Daoy (cell line): ENCODE measurements at regions not wholly inside any gene's neighbourhood (a gene's known extent, or its start where the extent isn't known, plus 50 kb on each side); places are given as distances from the start of the nearest gene placed in this dataset.
"Not testable (repeated sequence)": the region's sequence is repeated elsewhere in the genome, so short reads cannot be mapped to it uniquely, and the experiment has no call there.

ENCODE experiments used
- DNase-seq: peaks from one replicate; pipeline ENCODE4 v3.0.0-alpha.2; 2015; ENCODE audit warnings: low read depth

- DNase-seq, result no peak
These were observed 115.2 kb upstream of the BEND6 start for GRCh38 chr6:56839533-56840183.

- no peak for DNase-seq
These were observed 115.9 kb upstream of the BEND6 start for GRCh38 chr6:56838965-56839364.

GRCh38 chr6:56838016-56838555 lies 116.8 kb upstream of the BEND6 start:
- DNase-seq, result no peak

DNA sequence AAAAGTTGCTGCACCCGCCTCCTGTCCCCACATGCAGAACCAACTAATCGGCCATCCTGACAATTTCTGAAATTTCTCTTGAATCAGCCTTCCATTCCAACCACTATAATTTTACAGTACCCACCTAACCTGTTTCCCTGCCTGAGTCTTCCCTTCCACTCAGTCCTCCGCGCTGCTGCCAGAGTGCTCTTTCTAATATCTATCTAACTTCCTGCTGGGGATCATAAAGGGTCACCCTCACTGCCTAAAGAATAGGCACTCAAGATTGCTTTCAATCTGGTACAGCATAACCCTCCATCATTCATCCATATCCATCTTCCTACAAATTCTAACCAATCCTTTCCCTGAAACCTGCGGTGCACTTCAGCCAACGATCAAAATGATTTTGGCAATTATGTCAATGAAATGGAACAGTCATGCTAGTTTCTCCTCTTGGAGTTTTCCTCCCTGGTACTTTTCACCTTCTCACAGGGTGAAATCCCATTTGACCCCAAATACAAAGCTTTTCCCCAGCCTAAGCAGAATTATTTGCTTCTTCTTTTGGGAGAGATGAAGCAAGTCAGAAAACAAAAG lies 117.5 kb upstream of the BEND6 start:
- DNase-seq, result no peak

DNA sequence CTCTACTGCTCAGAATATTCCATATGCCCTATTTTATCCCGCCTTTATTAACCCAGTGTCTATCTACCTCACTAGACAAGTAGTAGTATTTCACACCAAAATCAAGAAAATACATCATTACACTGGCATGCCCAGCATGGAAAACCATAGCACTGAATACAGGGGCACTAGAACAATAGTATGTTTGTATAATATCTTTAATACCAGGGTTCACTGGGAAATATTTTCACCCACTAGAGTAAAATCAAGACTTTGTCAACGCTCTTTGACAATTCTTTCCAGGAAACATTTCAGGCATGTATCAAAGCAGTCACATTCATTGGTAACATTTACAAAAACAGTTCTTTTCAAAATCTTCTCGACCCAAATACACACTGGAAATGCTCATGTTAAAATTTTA lies 119.3 kb upstream of the BEND6 start:
- no peak for DNase-seq

DNA sequence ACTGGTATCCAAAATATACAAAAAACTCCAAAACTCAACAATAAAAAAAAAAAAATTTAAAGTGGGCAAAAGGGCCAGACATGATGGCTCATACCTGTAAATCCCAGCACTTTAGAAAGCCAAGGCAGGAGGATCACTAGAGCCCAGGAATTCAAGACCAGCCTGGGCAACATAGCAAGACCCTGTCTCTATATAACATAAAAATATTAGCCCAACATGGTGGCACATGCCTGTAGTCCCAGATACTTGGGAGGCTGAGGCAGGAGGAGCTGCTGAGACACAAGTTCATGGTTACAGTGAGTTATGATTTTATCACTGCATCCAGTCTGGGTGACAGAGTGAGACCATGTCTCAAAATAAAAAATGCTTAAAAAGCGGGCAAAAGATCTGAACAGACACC lies 121.0 kb upstream of the BEND6 start:
- no peak for DNase-seq

- DNase-seq, result no peak
These were observed 121.6 kb upstream of the BEND6 start for GRCh38 chr6:56833127-56833791.

GRCh38 chr6:56832225-56832624 lies 122.7 kb upstream of the BEND6 start:
- no peak for DNase-seq

GRCh38 chr6:56831334-56831733 lies 123.6 kb upstream of the BEND6 start:
- DNase-seq, result no peak

GRCh38 chr6:56827908-56828649 lies 126.8 kb upstream of the BEND6 start:
- DNase-seq, result no peak

- not testable (repeated sequence) for DNase-seq
These were observed 130.5 kb upstream of the BEND6 start for GRCh38 chr6:56824431-56824830.

DNA sequence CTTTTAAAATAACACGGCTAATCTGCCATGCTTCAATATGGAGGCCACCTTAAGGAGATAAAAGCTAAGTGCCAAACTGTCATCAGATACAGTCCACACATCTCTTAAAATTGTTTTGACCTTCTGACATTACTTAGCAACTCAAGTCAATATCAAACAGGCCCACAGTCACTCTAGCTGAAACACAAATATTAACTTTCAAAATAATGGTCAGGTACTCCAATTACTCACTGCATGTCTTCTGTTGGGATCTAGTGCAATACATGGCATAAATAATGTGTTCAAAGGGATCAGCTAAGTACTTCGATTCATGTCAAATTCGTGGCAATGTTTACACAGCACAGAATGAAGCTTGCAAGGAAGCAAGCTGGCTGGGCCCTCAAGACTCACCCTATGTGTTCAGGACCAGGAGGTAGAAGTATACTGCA lies 133.9 kb upstream of the BEND6 start:
- no peak for DNase-seq

GRCh38 chr6:56820060-56820459 lies 134.8 kb upstream of the BEND6 start:
- DNase-seq, result no peak

DNA sequence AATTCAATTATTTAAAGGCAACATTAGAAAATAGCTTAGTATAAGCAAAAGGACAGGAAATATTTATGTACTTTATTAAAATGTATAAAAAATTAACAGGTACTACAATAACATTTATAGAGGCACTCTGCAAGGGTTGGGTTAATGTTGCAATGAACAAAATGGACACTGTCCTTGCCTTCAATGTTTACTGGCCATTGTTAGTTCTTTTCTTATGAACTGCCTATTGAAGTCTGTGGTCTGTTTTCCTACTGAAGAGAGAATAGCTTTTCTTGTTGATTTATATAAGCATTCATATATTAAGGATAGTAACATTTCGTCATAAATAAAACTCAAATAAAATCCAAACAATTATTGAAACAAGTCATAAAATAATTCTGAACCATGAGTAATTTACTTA lies 135.3 kb upstream of the BEND6 start:
- no peak for DNase-seq

DNA sequence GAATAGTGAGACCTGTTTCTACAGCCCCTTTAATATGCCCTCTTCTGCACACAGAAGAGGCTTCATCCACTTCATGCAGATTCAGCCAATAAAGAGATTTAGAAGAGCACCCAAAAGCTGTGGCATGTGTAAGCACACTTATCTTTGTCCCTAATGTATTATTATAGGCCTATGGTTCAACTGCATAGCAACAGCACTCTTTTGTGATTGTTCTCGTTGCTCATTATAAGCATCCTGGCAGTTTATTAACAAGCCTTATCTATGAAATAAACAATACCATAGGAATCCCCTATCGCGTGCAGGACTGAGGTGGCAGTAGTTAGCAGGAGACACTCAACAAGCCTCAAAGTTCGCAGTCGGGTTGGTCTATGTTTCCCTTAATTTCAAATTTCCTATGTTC lies 138.5 kb upstream of the BEND6 start:
- no peak for DNase-seq

GRCh38 chr6:56815436-56815835 lies 139.5 kb upstream of the BEND6 start:
- no peak for DNase-seq

- no peak for DNase-seq
These were observed 140.1 kb upstream of the BEND6 start for GRCh38 chr6:56814802-56815201.

- DNase-seq, result no peak
These were observed 140.6 kb upstream of the BEND6 start for GRCh38 chr6:56814308-56814707.

- not testable (repeated sequence) for DNase-seq
These were observed 142.1 kb upstream of the BEND6 start for GRCh38 chr6:56812851-56813250.

DNA sequence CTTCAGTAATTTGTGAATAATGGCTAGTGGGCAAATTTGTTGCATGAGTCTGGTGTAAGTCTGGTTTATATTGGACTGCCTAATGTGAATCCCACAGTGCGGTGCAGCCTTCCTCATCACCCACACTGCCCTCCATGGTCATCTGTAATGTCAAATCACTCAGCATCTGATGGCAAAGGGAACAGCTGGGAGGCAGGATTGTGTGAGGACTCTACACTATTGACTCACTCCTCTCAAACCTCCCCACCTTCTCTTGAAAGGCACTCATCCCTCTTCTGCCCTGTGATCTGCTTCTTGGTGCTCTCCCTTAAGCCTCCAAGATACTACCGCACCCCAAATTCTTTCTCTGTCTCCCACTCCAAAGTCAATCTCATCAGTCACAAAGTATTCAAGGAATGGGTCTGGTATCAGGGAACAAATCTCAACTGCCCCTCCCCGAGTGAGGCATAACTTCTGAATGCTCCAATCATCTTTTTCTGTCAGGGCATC lies 146.0 kb upstream of the BEND6 start:
- peak; percentile 43 for DNase-seq

DNA sequence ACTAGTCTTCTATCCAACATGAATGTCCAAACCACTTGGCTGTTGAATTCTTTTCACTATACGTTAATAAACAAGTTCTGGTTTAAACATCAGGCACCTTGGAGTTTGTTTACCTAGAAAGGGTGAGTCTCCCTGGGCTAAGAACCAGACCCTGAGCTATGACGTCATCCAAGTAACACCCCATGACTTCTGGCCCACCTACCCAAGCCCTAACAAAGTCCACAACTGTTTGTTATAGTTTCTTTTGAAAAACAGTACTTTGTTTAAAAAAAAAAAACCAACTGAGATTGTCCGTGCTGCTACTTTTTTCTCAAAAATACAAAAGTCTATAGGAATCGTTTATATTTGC lies 146.9 kb upstream of the BEND6 start:
- peak; percentile 15 for DNase-seq

- no peak for DNase-seq
These were observed 147.4 kb upstream of the BEND6 start for GRCh38 chr6:56807326-56807988.
